OCI-M1 (cell line): ENCODE measurements at regions not wholly inside any gene's neighbourhood (a gene's known extent, or its start where the extent isn't known, plus 50 kb on each side); places are given as distances from the start of the nearest gene placed in this dataset.
A peak's percentile ranks its signal among the peaks of the same experiment; 100 is the strongest.
"Not testable (repeated sequence)": the region's sequence is repeated elsewhere in the genome, so short reads cannot be mapped to it uniquely, and the experiment has no call there.

Experiments
- DNase-seq: peaks from one replicate; lab custom pipeline; 2025; lab: John Stamatoyannopoulos, UW

DNA sequence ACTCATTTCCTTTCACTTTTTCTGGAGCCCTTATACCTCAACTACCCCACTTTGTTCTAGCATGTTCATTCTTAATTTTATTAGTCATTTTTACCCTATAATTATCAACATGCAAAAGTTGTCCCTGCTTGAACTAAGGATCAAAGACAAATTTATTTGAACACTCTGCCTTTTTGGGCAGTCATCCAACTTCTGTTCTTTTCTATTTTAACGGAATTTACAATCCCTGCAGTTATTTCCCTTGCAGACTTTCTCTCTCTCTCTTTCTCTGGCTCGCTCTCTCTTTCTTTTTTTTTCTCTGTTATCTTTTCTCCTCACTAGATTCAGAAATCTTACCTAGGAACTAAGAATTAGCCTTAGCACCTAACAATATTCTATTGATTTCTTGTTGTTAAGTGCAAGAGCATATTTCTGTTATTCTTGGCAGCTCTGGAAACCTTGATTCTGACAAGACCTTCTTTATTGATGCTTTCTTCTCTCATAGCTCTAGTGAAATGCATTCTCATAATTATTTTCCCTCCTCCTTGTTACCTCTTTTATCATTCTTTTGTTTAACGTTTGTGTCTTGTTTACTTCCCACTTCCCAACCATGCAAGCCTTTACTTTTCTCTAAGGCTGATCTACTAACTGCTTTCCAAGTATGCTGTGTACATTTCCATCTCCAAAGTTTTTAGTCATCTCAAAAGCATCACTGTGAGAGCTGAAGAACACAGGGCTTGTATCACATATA is 951.6 kb downstream of the DIPK2A start:
- DNase-seq, result no peak

- no peak for DNase-seq
These were observed 958.8 kb downstream of the DIPK2A start for GRCh38 chr3:144930431-144930830.

GRCh38 chr3:144931590-144931989 is 960.0 kb downstream of the DIPK2A start:
- DNase-seq, result no peak

- no peak for DNase-seq
These were observed 970.6 kb downstream of the DIPK2A start for GRCh38 chr3:144942093-144942837.

DNA sequence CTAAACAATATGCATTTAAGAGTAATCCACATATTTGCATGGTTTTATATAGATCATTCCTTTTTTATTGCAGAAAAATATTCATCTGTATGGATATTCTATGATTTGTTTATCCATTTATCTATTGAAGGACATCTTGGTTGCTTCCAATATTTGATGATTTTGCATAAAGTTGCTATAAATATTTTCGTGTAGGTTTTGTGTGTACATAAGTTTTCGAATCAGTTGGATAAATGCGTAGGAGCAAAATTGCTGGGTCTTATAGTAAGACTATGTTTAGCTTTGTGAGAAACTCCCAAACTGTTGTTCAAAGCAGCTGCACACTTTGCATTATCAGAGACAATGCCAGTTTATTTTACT is 971.2 kb downstream of the DIPK2A start:
- no peak for DNase-seq

- no peak for DNase-seq
These were observed 976.3 kb downstream of the DIPK2A start for GRCh38 chr3:144947895-144948294.

DNA sequence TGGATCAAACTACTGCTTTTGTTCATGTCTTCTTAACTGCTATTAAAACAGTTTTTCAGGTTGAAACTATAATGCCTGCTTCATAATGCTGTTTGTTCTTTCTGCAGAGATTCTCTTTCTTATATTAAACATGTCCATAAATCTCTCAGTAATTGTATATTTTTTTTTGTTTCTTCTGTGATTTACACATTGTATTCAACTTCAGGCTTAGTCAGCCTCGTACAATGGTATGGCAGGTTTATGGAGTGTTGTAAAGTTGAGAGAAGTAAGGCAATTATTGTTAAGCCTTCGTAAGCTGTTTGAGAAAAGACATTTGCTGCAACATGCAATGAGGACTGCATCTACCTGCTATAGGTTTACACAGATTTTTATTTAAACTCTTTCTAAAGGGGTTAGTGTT is 977.1 kb downstream of the DIPK2A start:
- DNase-seq, result no peak

DNA sequence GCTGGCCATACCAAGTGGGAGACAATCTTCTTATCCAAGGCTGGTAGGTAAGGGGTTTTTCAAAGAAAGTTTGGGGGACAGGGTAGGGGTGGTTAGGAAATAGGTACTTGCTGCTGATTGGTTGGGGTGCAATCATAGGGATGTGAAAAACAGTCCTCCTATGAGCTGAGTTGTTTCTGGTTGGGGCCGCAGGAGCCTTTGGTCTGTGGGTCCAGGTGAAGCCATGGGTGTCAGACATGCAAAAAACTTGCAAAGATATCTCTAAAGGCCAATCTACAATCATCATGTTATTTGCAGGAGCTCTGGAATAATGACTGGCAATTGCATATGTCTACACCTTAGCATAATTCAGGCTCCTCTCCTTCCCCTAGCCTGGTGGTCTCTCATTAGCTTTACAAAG is 982.3 kb downstream of the DIPK2A start:
- DNase-seq, result no peak

- no peak for DNase-seq
These were observed 985.9 kb downstream of the DIPK2A start for GRCh38 chr3:144957398-144958101.

DNA sequence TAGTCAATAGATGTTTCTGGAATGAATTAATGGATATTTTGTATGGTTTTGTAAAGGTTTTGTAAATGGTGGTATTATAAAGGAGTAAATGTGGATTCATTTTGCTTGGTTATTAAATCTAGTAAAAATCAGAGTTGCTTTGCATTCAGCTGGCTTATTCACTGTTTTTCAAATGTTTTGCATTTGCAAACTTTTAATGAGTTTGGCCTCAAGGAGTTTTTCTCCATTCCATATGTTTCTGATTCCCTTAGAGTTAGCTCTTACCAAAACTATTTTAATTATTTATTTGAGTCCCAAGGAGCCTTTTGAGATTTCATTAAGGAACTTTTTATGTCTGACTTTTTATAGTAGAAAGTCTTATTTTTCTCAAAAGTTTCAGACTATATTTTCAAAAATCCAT is 992.2 kb downstream of the DIPK2A start:
- no peak for DNase-seq

GRCh38 chr3:144966560-144966959 is 994.9 kb downstream of the DIPK2A start:
- DNase-seq, result no peak

- DNase-seq, result no peak
These were observed 997.2 kb downstream of the DIPK2A start for GRCh38 chr3:144968750-144969350.

DNA sequence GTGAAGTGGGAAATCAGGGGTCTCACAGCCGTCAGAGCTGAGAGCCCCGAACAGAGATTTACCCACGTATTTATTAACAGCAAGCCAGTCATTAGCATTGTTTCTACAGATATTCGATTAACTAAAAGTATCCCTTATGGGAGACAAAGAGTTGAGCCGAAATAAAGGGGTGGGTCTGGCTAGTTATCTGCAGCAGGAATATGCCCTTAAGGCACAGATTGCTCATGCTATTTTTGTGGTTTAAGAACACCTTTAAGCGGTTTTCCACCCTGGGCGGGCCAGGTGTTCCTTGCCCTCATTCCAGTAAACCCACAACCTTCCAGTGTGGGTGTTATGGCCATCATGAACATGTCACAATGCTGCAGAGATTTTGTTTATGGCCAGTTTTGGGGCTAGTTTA is 1012.9 kb downstream of the DIPK2A start:
- not testable (repeated sequence) for DNase-seq

GRCh38 chr3:144989807-144990206 is 1018.2 kb downstream of the DIPK2A start:
- peak; percentile 31 for DNase-seq

- no peak for DNase-seq
These were observed 1024.2 kb downstream of the DIPK2A start for GRCh38 chr3:144995856-144996255.

GRCh38 chr3:145005427-145005826 is 1033.8 kb downstream of the DIPK2A start:
- DNase-seq, result no peak

GRCh38 chr3:145006271-145006670 is 1034.6 kb downstream of the DIPK2A start:
- DNase-seq, result no peak

GRCh38 chr3:145013931-145014330 is 1042.3 kb downstream of the DIPK2A start:
- DNase-seq, result no peak

DNA sequence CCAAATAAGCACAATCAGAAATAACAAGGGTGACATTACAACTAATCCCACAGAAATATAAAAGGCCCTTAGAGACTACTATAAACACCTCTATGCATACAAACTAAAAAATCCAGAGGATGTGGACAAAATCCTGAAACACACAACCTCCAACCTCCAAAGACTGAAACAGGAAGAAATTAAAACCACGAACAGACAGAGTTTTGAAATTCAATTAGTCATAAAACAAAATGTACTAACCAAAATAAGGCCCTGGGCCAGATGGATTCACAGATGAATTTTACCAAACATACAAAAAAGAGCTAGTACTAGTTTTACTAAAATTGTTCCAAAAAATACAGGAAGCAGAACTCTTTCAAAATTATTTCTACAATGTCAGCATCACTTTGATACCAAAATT is 1043.6 kb downstream of the DIPK2A start:
- DNase-seq, result no peak

DNA sequence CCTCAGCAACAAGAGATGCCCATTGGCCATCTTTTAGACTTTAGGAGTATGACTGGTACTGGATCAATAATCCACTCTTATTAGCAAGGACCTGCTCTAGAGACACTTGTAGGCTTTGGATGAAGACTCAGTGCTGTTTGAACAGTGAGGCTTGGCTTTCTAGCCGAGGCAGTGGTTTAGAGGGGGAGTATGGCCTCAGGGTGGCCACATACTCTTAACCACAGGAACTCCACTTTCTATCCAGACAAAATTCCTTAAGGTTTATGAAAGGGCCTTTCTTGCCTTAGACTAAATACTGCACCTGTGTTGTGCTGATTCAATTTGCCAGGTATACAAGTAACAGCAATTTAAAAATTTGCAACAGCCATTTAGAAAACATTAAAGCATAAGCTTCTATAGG is 1046.3 kb downstream of the DIPK2A start:
- DNase-seq, result peak; percentile 9

- no peak for DNase-seq
These were observed 1050.8 kb downstream of the DIPK2A start for GRCh38 chr3:145022447-145022846.

GRCh38 chr3:145024700-145025099 is 1053.1 kb downstream of the DIPK2A start:
- no peak for DNase-seq

GRCh38 chr3:145027186-145027585 is 1055.6 kb downstream of the DIPK2A start:
- not testable (repeated sequence) for DNase-seq
